Endothelial cell of umbilical vein (primary cell): ENCODE measurements at regions not wholly inside any gene's neighbourhood (a gene's known extent, or its start where the extent isn't known, plus 50 kb on each side); places are given as distances from the start of the nearest gene placed in this dataset.

Experiments used
- CTCF ChIP-seq, 2 donors: IDR thresholded peaks; 1 replicate in 1 of 2; 2 replicates in 1 of 2; pipeline ENCODE4 v1.5.1; 2011; ENCODE audit warnings: low read length in 2 of 2, mild to moderate bottlenecking in 2 of 2, moderate library complexity in 2 of 2, control low read depth in 1 of 2, inconsistent platforms in 1 of 2, low read depth in 1 of 2; ENCODE audit not compliant: insufficient read depth in 1 of 2; ENCODE audit errors: extremely low read depth in 1 of 2
- FOS ChIP-seq: IDR thresholded peaks from 2 replicates; pipeline ENCODE4 v1.6.1; 2011; ENCODE audit warnings: mild to moderate bottlenecking, low read length, moderate library complexity, borderline replicate concordance; ENCODE audit not compliant: insufficient read depth
- POLR2A ChIP-seq: IDR thresholded peaks from 2 replicates; pipeline ENCODE4 v1.6.1; 2012; ENCODE audit warnings: low read depth, mild to moderate bottlenecking, control low read depth, low read length
- POLR2AphosphoS5 ChIP-seq: IDR thresholded peaks from 2 replicates; pipeline ENCODE4 v1.6.1; 2012; ENCODE audit warnings: low read depth, mild to moderate bottlenecking, control low read depth, low read length, moderate library complexity; ENCODE audit not compliant: insufficient read depth

GRCh38 chr9:89829346-89829745, 224.5 kb downstream of the GADD45G start:
- TF ChIP-seq CTCF (IDR thresholded peaks at IDR 0.05; ENCODE audit: extremely low read depth in 1 of 2, insufficient read depth in 1 of 2, low read depth in 1 of 2, low read length in 2 of 2) (no peak), POLR2A (no peak), FOS (no peak), POLR2AphosphoS5 (no peak)
